Cardiac septum (tissue), 1 donor: ENCODE measurements at regions not wholly inside any gene's neighbourhood (a gene's known extent, or its start where the extent isn't known, plus 50 kb on each side); places are given as distances from the start of the nearest gene placed in this dataset.

ENCODE experiments used
- DNase-seq: peaks from one replicate; pipeline ENCODE4 v3.0.0-alpha.2; 2020; ENCODE audit warnings: low spot score
- intact Hi-C: fragments of 100-400 bp; cut with DNase I; formaldehyde crosslinking; loops from one replicate; pipeline ENCODE4 v1.14.0; 2022
- donor health status: DM: no; HTN: no; CAD: no.

GRCh38 chr18:24659827-24660720 is 199.6 kb downstream of the HRH4 start:
- intact Hi-C loops = no loop called here
- DNase-seq = no peak

DNA sequence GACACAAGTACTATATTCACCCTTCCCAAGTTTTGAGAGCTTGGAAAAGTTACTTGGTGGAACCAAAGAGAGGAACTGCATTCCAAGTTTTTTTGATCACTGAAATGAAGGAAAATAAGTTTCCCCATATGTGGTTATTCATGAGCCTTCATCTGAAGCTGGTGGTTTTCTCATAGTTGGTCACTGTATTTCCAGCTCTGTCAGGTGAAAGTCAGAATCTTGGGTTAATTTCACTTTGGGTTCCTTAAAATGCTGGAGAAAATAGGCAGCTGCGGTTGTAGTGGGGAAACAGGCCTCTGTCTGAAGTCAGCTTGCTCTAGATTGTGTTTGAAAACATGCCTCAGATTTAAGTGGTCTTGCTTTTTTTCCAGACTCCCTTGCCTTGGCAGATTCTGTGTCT is 200.5 kb downstream of the HRH4 start:
- intact Hi-C loops = no loop called here
- DNase-seq = no peak

DNA sequence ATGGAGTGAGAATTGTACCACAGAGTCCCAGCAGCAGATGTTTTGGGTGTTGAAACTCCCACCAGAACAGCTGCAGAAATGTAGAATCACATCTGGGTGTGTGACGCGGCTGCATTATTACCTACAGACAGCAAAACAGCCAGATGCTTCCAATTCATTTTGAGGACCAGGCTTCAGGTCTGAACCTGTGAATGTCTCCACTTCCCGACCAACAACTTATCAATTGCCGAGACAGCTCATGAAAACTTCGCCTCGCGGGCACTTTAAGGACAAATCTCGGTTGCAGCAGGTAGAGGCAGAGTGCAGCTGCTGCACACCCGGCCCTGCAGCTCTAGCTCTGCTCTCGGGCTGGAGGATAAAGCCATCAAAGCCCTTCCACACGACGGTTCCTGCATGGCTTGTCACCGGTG is 202.0 kb downstream of the HRH4 start:
- intact Hi-C loops = no loop called here
- DNase-seq = no peak

- intact Hi-C loops = no loop called here
These were observed 202.6 kb downstream of the HRH4 start for GRCh38 chr18:24663026-24663425.

DNA sequence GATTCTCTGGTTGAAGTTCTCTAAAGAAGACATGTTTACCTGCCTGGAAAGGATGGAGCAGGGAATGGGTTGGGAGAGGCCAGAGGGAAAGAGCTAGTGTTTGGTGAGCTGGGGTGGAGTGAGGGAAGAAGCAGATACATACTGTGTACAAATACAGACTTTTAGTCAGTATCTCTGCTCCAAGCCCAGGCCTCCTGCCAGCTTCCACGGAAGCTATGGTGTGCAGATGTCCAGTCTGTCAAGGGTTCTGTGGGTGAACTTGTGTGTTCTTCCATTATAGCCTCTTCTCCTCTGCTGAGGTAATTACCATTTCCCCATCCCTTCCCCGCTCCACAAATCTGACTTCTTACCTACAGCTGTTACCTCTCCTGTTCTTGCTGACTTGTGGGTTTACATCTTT is 208.6 kb downstream of the HRH4 start:
- DNase-seq = no peak
- intact Hi-C loops = no loop called here

More at GRCh38 chr18:24663026-24663425, 202.6 kb downstream of the HRH4 start:
- no peak for DNase-seq

DNA sequence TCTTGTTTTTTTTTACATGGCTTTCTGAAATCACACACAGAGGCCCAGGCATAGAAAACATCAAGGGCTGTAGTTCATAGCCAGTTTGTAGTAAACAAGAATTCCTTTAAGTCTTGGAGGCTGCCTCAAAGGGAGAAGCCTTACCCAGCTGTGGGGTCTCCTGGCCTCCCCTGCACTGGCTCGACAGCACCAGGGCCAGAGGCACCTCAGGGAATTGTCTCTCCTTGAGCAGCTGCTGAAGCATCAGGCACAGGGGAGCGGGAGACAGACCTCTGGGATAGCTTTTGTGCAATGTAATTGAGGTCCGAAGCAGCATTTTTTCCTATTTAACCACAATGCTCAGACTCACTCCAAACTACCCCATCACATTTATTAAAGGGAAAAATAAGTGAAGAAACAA is 209.1 kb downstream of the HRH4 start:
- no peak for DNase-seq
- intact Hi-C loops = no loop called here

DNA sequence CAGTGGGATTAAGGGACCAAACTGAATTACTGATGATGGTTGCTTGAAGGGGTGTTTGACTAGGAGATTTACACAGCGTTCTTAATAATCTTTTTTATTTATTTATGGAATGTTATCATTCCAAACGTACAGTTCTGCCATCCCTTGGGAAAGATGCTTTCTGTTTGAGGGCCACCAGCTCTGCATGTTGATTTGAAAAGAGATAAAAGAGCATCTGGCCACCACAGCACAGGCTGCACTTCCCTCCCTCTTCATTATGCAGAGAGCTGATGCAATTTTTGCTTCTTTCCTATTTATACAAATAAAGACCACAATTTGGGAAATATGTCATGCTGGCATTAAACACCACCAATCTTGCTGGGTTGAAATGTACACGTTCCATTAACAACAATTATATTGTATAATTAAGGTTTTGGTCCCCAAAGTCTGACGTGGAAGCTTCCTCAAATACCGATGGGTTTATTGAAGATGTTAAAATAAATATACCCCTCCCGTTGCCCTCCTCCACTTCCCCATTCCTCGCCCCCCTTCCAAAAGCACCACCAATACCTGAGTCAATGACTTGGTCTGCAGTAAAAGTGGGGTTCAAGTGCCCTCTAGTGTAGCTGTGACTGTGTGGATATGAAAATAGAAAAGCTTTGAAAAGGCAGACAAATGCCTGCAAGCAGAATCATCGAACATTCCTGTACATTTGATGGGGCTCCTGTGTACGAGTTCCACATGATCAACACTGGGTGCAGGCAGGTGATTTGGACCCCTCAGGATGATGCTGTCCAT is 211.9 kb downstream of the HRH4 start:
- no peak for DNase-seq
- intact Hi-C loops = no loop called here

- no peak for DNase-seq
- intact Hi-C loops = no loop called here
These were observed 213.8 kb downstream of the HRH4 start for GRCh38 chr18:24674200-24674599.

- no peak for DNase-seq
- intact Hi-C loops = no loop called here
These were observed 214.2 kb downstream of the HRH4 start for GRCh38 chr18:24674605-24675004.

DNA sequence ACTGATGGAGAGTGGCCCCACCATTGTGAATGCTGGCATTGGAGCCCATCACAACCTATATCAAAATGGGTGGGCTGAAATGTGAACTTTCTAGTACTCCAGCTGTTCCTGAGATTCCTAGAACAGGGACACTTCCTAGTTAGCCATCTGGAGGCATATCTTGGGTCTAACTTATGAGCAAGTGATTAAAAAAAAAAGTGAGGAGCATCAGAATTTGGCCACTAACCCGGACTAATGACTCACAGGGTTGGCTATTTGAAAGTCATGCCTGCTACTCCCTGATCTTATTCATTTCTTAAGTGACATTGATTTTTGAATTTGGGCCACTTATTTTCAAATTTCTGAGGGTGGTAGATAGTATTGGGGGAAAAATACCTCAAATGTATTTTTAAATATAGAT is 216.6 kb downstream of the HRH4 start:
- intact Hi-C loops = no loop called here
- DNase-seq = no peak

DNA sequence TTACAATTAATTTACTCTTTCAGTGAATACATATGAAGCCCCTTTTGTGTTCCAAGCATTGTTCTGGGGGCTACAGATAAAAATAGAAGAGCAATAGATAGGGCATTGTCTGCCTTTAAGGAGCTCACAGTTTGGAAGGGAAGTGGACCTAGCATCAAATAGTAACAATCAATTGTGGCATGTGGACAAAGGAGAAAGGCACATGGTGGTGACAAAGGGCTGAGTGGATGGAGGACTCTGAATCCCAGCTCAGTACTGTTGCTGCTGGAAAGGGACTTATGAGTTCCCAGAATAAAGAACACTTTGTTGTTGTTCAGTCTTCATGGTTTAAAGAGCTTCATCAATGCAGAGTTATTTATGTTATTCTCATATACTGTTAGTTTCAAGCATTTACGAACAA is 217.7 kb downstream of the HRH4 start:
- intact Hi-C loops = no loop called here
- DNase-seq = no peak

- intact Hi-C loops = no loop called here
- DNase-seq = no peak
These were observed 218.2 kb downstream of the HRH4 start for GRCh38 chr18:24678626-24679025.

- intact Hi-C loops = no loop called here
- no peak for DNase-seq
These were observed 218.6 kb downstream of the HRH4 start for GRCh38 chr18:24679062-24679461.

GRCh38 chr18:24683925-24684324 is 223.5 kb downstream of the HRH4 start:
- intact Hi-C loops = no loop called here
- DNase-seq = no peak

- DNase-seq = no peak
- intact Hi-C loops = no loop called here
These were observed 225.0 kb downstream of the HRH4 start for GRCh38 chr18:24685254-24685959.

DNA sequence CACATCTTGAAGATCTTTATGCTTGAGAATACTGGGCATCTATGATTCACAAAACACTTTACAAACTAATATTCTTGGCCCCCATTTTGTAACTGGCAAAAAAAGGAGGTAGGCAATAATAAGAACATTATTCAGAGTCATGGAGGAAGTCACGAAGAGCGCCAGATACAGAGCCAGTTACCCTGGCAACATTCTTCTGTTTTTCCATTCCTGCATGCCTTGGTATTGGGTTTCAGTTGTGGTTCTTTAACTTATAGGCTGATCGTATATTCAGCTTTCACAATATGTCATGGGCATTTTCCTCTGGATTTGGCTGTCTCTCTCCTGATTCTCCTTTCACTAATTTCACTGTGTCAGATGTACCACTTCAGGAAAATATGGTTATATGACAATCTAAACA is 234.7 kb downstream of the HRH4 start:
- intact Hi-C loops = no loop called here

GRCh38 chr18:24702001-24702515 is 241.6 kb downstream of the HRH4 start:
- DNase-seq = no peak
- intact Hi-C loops = no loop called here

More for the DNA sequence above, 234.7 kb downstream of the HRH4 start:
- no peak for DNase-seq

- no peak for DNase-seq
- intact Hi-C loops = no loop called here
These were observed 242.9 kb downstream of the HRH4 start for GRCh38 chr18:24703316-24703715.

DNA sequence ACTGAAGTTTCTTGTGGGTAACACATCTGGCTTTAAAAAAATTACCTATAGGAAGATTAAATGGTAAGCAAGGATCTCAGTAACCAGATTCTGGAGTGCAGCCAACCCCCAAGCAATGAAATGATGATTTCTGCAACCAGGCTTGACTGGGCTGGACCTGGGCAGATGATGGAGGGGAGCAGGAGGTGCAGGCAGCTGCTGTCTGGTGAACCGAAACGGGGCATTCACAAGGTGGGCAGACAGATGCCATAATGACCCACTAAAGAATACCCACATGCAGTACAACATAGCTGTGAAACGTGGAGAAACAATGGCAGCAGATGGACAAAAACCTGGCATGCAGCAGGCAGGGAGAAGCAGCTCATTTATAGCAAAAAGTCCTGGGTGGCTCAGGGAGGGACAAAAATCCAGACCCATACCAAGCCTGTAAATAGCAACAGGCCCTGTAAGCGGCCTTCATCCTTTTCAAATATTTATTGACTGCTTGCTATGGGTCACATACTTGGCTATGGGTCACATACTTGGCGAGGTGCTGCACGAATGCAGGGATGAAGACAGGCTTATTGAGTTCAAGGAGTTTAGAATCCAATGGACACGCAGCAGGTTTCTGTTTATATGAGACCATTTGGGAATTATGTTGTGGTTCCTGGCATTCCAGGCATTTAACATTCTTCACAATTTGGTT is 244.7 kb downstream of the HRH4 start:
- no peak for DNase-seq

GRCh38 chr18:24710474-24710873 is 250.0 kb downstream of the HRH4 start:
- intact Hi-C loops = no loop called here
- no peak for DNase-seq

More for the DNA sequence above, 244.7 kb downstream of the HRH4 start:
- intact Hi-C loops = no loop called here
